DND-41 (cell line): ENCODE measurements at regions not wholly inside any gene's neighbourhood (a gene's known extent, or its start where the extent isn't known, plus 50 kb on each side); places are given as distances from the start of the nearest gene placed in this dataset.

ENCODE experiments used
- ATAC-seq: fragments of 200-7000 bp; cut with Tn5 transposase; 3 replicates; pipeline ENCODE4 v1.9.1; 2021; ENCODE audit warnings: low read depth; ENCODE audit not compliant: insufficient read depth
- DNase-seq: peaks from one replicate; pipeline ENCODE4 v3.0.0-alpha.2; 2020
- H2AFZ ChIP-seq: 2 replicates; pipeline ENCODE4 v1.6.0; 2012; ENCODE audit warnings: low read depth, low read length
- H3K27ac ChIP-seq: 2 replicates; pipeline ENCODE4 v1.5.1; 2012; ENCODE audit warnings: low read length, inconsistent platforms
- H3K27me3 ChIP-seq: fragments of 200-600 bp; sonication (generic); 2 replicates; pipeline ENCODE4 v1.6.0; 2012; ENCODE audit warnings: low read length, mild to moderate bottlenecking, inconsistent platforms; ENCODE audit not compliant: insufficient read depth, poor library complexity
- H3K36me3 ChIP-seq: 2 replicates; pipeline ENCODE4 v1.5.1; 2012; ENCODE audit warnings: low read length, inconsistent platforms; ENCODE audit not compliant: insufficient read depth
- H3K4me1 ChIP-seq: 2 replicates; pipeline ENCODE4 v1.5.1; 2012; ENCODE audit warnings: mild to moderate bottlenecking, low read length; ENCODE audit not compliant: insufficient read depth
- H3K4me2 ChIP-seq: 2 replicates; pipeline ENCODE4 v1.6.0; 2012; ENCODE audit warnings: mild to moderate bottlenecking, moderate library complexity, low read length, inconsistent platforms; ENCODE audit not compliant: insufficient read depth
- H3K4me3 ChIP-seq, 2 experiments: fragments of 200-600 bp in 1 of 2; shearing (Covaris generic) in 1 of 2; 2 replicates each; pipeline ENCODE4 v1.5.1; 2012 to 2016; ENCODE audit warnings: inconsistent platforms in 2 of 2, low read length in 2 of 2, mild to moderate bottlenecking in 2 of 2, low read depth in 1 of 2, moderate library complexity in 1 of 2
- H3K79me2 ChIP-seq: 2 replicates; pipeline ENCODE4 v1.6.0; 2012; ENCODE audit warnings: low read length, inconsistent platforms; ENCODE audit not compliant: insufficient read depth
- H3K9ac ChIP-seq: 2 replicates; pipeline ENCODE4 v1.6.0; 2012; ENCODE audit warnings: low read depth, mild to moderate bottlenecking, inconsistent platforms, low read length, moderate library complexity
- H3K9me3 ChIP-seq: 2 replicates; pipeline ENCODE4 v1.5.1; 2012; ENCODE audit warnings: low read length, moderate library complexity, mild to moderate bottlenecking, inconsistent platforms; ENCODE audit not compliant: insufficient read depth, severe bottlenecking
- H4K20me1 ChIP-seq: 2 replicates; pipeline ENCODE4 v1.6.0; 2012; ENCODE audit warnings: low read length; ENCODE audit not compliant: insufficient read depth
- CTCF ChIP-seq: IDR thresholded peaks from 2 replicates; pipeline ENCODE4 v1.5.1; 2012; ENCODE audit warnings: borderline replicate concordance, low read length, moderate library complexity, mild to moderate bottlenecking; ENCODE audit not compliant: poor library complexity, severe bottlenecking; ENCODE audit errors: extremely low read depth
- EZH2 ChIP-seq: IDR thresholded peaks from 3 replicates; pipeline ENCODE4 v1.6.1; 2012; ENCODE audit warnings: borderline replicate concordance, low read depth, mild to moderate bottlenecking, moderate library complexity, low read length, inconsistent platforms; ENCODE audit not compliant: severe bottlenecking

DNA sequence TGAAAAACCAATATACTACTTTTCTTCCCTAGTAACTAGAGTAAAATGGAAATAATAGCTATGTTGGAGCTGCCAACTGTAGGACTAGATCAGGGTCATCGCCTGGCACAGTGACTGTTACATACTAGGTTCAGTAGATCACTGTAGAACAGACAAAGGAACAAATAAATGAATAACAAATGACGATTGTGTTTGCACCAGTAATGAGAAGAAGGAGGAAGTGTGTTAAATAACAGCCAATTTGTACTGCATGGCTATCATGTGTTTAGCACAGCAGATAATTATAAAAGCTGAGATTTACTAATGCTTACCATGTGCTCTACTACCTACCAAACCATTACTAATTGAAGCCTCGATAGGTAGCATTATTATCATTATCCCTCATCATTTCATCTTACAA is 85.3 kb upstream of the FXR1 start:
- DNase-seq (no peak), ATAC-seq (no peak)
- Histone ChIP-seq H3K79me2 (no peaks in the 10 kb centered on the region), H3K9ac (no peak overlapping the region), H3K4me1 (no peaks in the 10 kb centered on the region), H3K27ac (no peak overlapping the region), H3K9me3 (no peaks in the 10 kb centered on the region), H3K4me2 (no peak overlapping the region), H3K4me3 (no peak overlapping the region), H3K27me3 (no peaks in the 10 kb centered on the region), H3K36me3 (no peaks in the 10 kb centered on the region), H2AFZ (no peak overlapping the region), H4K20me1 (no peaks in the 10 kb centered on the region)
- TF ChIP-seq EZH2 (no peak), CTCF (no peak)

DNA sequence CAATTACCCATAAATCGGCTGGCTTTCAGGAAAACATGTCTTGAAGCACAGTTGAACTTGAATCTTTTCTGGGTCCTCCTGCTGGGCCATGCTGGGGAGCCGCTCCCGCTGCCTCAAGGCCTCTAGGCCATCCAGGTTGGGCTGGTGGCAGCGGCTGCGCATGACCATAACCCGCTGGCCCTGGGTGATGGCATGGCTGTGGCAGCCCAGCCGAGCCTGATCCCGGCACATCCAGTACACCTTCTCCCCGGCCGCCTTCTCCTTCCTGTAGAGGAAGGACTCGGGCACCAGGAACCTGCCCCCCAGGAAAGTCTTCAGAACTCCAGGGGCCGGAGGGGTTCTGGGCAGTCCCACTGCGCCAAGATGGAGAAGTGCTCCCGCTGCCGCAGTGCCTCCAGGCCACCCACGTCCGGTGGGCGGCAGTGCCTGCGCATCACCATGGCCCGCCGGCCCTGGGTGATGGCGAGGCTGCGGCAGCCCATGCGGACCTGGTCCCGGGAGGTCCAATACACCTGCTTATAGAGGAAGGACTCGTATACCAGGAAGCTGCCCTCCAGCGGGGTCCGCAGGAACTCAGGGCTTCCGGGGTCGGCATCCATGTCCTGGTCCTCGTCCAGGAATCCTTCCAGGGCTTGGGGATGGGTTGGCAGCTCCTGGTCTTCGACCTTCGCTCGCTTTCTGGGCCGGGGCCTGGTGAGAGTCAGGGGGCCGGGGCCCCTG is 84.3 kb upstream of the FXR1 start:
- Histone ChIP-seq H3K27ac (no peak overlapping the region), H3K27me3 (no peaks in the 10 kb centered on the region), H4K20me1 (no peaks in the 10 kb centered on the region), H3K9me3 (no peaks in the 10 kb centered on the region), H3K4me2 (no peak overlapping the region), H3K36me3 (no peaks in the 10 kb centered on the region), H3K4me3 (no peak overlapping the region), H2AFZ (no peak overlapping the region), H3K4me1 (no peaks in the 10 kb centered on the region), H3K79me2 (no peaks in the 10 kb centered on the region), H3K9ac (no peak overlapping the region)
- TF ChIP-seq CTCF (no peak), EZH2 (no peak)
- no peak for DNase-seq
- no peak for ATAC-seq

DNA sequence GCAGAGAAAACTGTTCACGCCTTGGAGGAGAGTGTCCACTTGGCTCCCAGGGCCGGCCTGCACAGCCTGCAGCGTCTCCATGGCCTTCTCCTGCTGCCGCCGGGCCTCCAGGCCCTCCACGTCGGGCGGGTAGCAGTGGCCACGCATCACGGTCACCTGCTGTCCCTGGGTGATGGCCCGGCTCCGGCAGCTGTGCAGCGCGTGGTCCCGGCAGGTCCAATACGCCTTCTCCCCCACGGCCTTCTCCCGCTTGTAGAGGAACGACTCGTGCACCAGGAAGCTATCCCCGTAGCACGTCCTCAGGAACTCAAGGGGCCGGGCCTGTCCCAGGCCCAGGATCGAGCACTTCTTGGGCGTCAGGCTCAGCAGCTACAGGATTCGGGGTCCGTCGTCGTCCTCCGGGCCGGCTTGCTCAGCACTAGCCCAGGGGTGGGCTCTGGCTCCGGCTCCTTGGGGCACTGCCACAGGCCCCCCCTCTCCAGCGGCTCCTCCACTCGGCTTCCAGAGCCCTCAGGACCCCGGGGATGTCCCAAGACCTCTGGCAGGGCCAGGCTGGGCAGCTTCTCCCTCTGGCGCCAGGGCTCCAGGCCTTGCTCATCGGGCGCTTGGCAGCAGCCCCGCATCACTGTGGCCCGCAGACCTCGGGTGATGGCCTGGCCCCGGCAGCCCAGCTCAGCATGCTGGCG is 83.6 kb upstream of the FXR1 start:
- Histone ChIP-seq H2AFZ (no peak overlapping the region), H3K4me2 (no peak overlapping the region), H3K9me3 (no peaks in the 10 kb centered on the region), H3K27me3 (no peaks in the 10 kb centered on the region), H3K4me3 (no peak overlapping the region), H3K4me1 (no peaks in the 10 kb centered on the region), H3K27ac (no peak overlapping the region), H3K79me2 (no peaks in the 10 kb centered on the region), H3K9ac (no peak overlapping the region), H3K36me3 (no peaks in the 10 kb centered on the region), H4K20me1 (no peaks in the 10 kb centered on the region)
- TF ChIP-seq EZH2 (no peak), CTCF (no peak)
- ATAC-seq (no peak), DNase-seq (no peak)
